ENCODE measurements at regions not wholly inside any gene's neighbourhood (a gene's known extent, or its start where the extent isn't known, plus 50 kb on each side); places are given as distances from the start of the nearest gene placed in this dataset.

DNA sequence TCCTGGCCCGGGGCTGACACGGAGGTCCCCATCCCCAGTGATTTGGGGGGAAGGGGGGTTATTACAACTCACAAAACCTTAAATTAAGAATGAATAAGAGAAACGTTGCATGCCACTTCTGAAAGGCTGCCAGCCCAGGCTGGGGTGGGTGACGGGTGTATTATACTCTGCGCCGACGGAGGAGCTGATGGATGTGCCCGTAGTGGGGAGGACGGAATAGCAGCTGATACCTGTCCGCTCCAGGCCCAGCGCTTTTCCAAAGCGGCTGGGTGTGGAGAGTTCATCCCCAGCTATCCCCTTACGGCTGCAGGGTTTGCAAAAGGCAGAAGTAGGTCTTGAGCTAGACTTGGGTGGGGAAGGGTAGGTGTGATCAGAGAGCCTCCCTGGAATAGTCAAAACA lies 63.8 kb upstream of the CASZ1 start:
- Histone ChIP-seq H3K4me3 (ENCODE audit: insufficient read depth, low read depth, low read length) (no peak overlapping the region), H3K4me1 (ENCODE audit: insufficient read depth, low read length) (no peaks in the 10 kb centered on the region), H3K9ac (ENCODE audit: low read length) (no peak overlapping the region), H3K36me3 (ENCODE audit: insufficient read depth, low read length) (no peaks in the 10 kb centered on the region), H2AFZ (ENCODE audit: low read depth, low read length) (no peak overlapping the region), H3K79me2 (ENCODE audit: insufficient read depth, low read length) (no peaks in the 10 kb centered on the region), H4K20me1 (ENCODE audit: insufficient read depth, low read length) (no peaks in the 10 kb centered on the region), H3K9me3 (ENCODE audit: insufficient read depth, low read depth, low read length) (no peaks in the 10 kb centered on the region), H3K27ac (ENCODE audit: low read depth, low read length) (no peak overlapping the region), H3K4me2 (ENCODE audit: low read length) (no peak overlapping the region), H3K27me3 (ENCODE audit: insufficient read depth, low read length) (peaks cover 42% of the 10 kb centered on the region)
- Mint-ChIP-seq H3K4me3 (ENCODE audit: unreplicated experiment) (no peak overlapping the region), H3K9me3 (ENCODE audit: unreplicated experiment) (no peaks in the 10 kb centered on the region), H3K27ac (ENCODE audit: unreplicated experiment) (no peak overlapping the region), H3K4me1 (ENCODE audit: low read depth, unreplicated experiment) (no peaks in the 10 kb centered on the region), H3K27me3 (ENCODE audit: low read depth, unreplicated experiment) (peaks cover 56% of the 10 kb centered on the region), H3K36me3 (ENCODE audit: low read depth, unreplicated experiment) (no peaks in the 10 kb centered on the region)
- no peak for DNase-seq (ENCODE audit: low read depth)
- TF ChIP-seq, protein P1, sequence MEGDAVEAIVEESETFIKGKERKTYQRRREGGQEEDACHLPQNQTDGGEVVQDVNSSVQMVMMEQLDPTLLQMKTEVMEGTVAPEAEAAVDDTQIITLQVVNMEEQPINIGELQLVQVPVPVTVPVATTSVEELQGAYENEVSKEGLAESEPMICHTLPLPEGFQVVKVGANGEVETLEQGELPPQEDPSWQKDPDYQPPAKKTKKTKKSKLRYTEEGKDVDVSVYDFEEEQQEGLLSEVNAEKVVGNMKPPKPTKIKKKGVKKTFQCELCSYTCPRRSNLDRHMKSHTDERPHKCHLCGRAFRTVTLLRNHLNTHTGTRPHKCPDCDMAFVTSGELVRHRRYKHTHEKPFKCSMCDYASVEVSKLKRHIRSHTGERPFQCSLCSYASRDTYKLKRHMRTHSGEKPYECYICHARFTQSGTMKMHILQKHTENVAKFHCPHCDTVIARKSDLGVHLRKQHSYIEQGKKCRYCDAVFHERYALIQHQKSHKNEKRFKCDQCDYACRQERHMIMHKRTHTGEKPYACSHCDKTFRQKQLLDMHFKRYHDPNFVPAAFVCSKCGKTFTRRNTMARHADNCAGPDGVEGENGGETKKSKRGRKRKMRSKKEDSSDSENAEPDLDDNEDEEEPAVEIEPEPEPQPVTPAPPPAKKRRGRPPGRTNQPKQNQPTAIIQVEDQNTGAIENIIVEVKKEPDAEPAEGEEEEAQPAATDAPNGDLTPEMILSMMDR (IDR thresholded peaks at IDR 0.05; ENCODE audit: insufficient read depth, low read depth, low read length), result no peak
- TF ChIP-seq EZH2 (IDR thresholded peaks at IDR 0.05; ENCODE audit: insufficient read depth, low read length), result no peak
- no peak for FAIRE-seq

DNA sequence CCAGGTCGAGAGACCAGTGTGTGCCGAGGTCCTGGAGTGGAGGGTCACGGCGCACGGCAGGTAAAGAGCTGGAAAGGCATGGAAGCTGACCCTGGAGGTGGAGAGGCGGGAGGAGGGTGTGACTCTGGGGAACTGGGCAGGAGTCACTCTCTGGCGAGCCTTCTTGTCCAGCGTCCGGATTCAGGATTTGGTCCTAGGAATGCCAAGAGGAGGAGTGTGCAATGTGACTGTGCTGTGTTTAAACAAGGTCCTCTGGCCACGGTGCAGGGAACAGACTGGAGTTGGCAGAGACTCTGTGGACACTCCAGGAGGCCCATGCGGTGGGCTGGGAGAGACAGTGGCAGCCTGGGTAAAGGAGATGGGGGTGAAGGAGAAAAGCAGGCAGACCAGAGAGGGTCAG lies 64.2 kb upstream of the CASZ1 start:
- H3K4me3 ChIP-seq (ENCODE audit: insufficient read depth, low read depth, low read length), result no peak overlapping the region
- Mint-ChIP-seq H3K4me3 (ENCODE audit: unreplicated experiment) (no peak overlapping the region), H3K4me1 (ENCODE audit: low read depth, unreplicated experiment) (peaks cover under 1% of the 10 kb centered on the region), H3K9me3 (ENCODE audit: unreplicated experiment) (no peaks in the 10 kb centered on the region), H3K36me3 (ENCODE audit: low read depth, unreplicated experiment) (no peaks in the 10 kb centered on the region), H3K27me3 (ENCODE audit: low read depth, unreplicated experiment) (peaks cover 58% of the 10 kb centered on the region), H3K27ac (ENCODE audit: unreplicated experiment) (no peak overlapping the region)
- H3K4me2 ChIP-seq (ENCODE audit: low read length), result no peak overlapping the region
- DNase-seq (ENCODE audit: low read depth) (no peak), FAIRE-seq (no peak)
- no peaks in the 10 kb centered on the region for H4K20me1 ChIP-seq (ENCODE audit: insufficient read depth, low read length)
- H3K27me3 ChIP-seq (ENCODE audit: insufficient read depth, low read length), result peaks cover 46% of the 10 kb centered on the region
- no peaks in the 10 kb centered on the region for H3K4me1 ChIP-seq (ENCODE audit: insufficient read depth, low read length)
- H3K36me3 ChIP-seq (ENCODE audit: insufficient read depth, low read length), result no peaks in the 10 kb centered on the region
- no peak overlapping the region for H2AFZ ChIP-seq (ENCODE audit: low read depth, low read length)
- no peak overlapping the region for H3K9ac ChIP-seq (ENCODE audit: low read length)
- no peak overlapping the region for H3K27ac ChIP-seq (ENCODE audit: low read depth, low read length)
- no peaks in the 10 kb centered on the region for H3K79me2 ChIP-seq (ENCODE audit: insufficient read depth, low read length)
- TF ChIP-seq, protein P1 (IDR thresholded peaks at IDR 0.05; ENCODE audit: insufficient read depth, low read depth, low read length), result no peak
- no peak for TF ChIP-seq EZH2 (IDR thresholded peaks at IDR 0.05; ENCODE audit: insufficient read depth, low read length)
- H3K9me3 ChIP-seq (ENCODE audit: insufficient read depth, low read depth, low read length), result no peaks in the 10 kb centered on the region

DNA sequence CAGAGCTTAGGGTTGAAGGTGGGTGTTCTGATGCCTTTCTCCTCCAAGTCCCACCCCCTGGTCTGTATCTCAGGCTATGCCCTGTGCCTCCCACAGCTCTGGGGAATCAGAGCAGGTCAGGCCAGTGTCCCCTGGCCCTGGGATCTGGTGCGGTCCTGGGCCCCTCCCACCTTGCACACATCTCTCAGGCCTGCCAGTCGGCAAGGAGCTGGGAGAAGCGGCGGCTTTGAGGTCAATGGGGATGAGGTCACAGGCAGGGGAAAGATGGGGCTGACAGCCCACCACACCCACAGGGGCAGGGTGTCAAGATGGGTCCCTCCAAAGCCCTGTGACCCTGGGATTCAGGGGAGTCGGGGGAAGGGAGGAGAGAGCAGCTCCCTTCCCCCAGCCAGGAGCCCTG lies 65.4 kb upstream of the CASZ1 start:
- H3K4me2 ChIP-seq (ENCODE audit: low read length), result no peak overlapping the region
- Mint-ChIP-seq H3K36me3 (ENCODE audit: low read depth, unreplicated experiment) (no peaks in the 10 kb centered on the region), H3K27ac (ENCODE audit: unreplicated experiment) (no peak overlapping the region), H3K4me3 (ENCODE audit: unreplicated experiment) (no peak overlapping the region), H3K4me1 (ENCODE audit: low read depth, unreplicated experiment) (peaks cover 8% of the 10 kb centered on the region), H3K27me3 (ENCODE audit: low read depth, unreplicated experiment) (peaks cover 60% of the 10 kb centered on the region), H3K9me3 (ENCODE audit: unreplicated experiment) (no peaks in the 10 kb centered on the region)
- H3K79me2 ChIP-seq (ENCODE audit: insufficient read depth, low read length), result no peaks in the 10 kb centered on the region
- peaks cover 46% of the 10 kb centered on the region for H3K27me3 ChIP-seq (ENCODE audit: insufficient read depth, low read length)
- no peak overlapping the region for H3K9ac ChIP-seq (ENCODE audit: low read length)
- DNase-seq (ENCODE audit: low read depth) (no peak), FAIRE-seq (no peak)
- no peak overlapping the region for H3K27ac ChIP-seq (ENCODE audit: low read depth, low read length)
- H3K4me3 ChIP-seq (ENCODE audit: insufficient read depth, low read depth, low read length), result no peak overlapping the region
- no peaks in the 10 kb centered on the region for H3K36me3 ChIP-seq (ENCODE audit: insufficient read depth, low read length)
- no peaks in the 10 kb centered on the region for H4K20me1 ChIP-seq (ENCODE audit: insufficient read depth, low read length)
- no peaks in the 10 kb centered on the region for H3K9me3 ChIP-seq (ENCODE audit: insufficient read depth, low read depth, low read length)
- no peak for TF ChIP-seq EZH2 (IDR thresholded peaks at IDR 0.05; ENCODE audit: insufficient read depth, low read length)
- TF ChIP-seq, protein P1 (IDR thresholded peaks at IDR 0.05; ENCODE audit: insufficient read depth, low read depth, low read length), result no peak
- H2AFZ ChIP-seq (ENCODE audit: low read depth, low read length), result no peak overlapping the region
- H3K4me1 ChIP-seq (ENCODE audit: insufficient read depth, low read length), result peaks cover 5% of the 10 kb centered on the region
